Gastroesophageal sphincter (tissue), 3 donors: ENCODE measurements at regions not wholly inside any gene's neighbourhood (a gene's known extent, or its start where the extent isn't known, plus 50 kb on each side); places are given as distances from the start of the nearest gene placed in this dataset.

Experiments
- CTCF ChIP-seq, 4 experiments: fragments of 200-600 bp in 2 of 4; fragments of 450-650 bp in 2 of 4; sonication (generic) in 1 of 4; IDR thresholded peaks; one replicate each; pipeline ENCODE4 v1.5.1; 2017 to 2019; ENCODE audit warnings: antibody characterized with exemption in 4 of 4, mild to moderate bottlenecking in 2 of 4, moderate library complexity in 2 of 4
- EP300 ChIP-seq: sonication (generic); formaldehyde crosslinking; IDR thresholded peaks from one replicate; pipeline ENCODE4 v1.6.1; 2017; ENCODE audit warnings: antibody characterized with exemption, mild to moderate bottlenecking
- POLR2A ChIP-seq, 2 donors: fragments of 450-650 bp; IDR thresholded peaks; one replicate each; pipeline ENCODE4 v1.6.1; 2017; ENCODE audit warnings: antibody characterized with exemption in 2 of 2, mild to moderate bottlenecking in 2 of 2, moderate library complexity in 1 of 2
- POLR2AphosphoS5 ChIP-seq: sonication (generic); formaldehyde crosslinking; IDR thresholded peaks from one replicate; pipeline ENCODE4 v1.6.1; 2017; ENCODE audit warnings: antibody characterized with exemption

DNA sequence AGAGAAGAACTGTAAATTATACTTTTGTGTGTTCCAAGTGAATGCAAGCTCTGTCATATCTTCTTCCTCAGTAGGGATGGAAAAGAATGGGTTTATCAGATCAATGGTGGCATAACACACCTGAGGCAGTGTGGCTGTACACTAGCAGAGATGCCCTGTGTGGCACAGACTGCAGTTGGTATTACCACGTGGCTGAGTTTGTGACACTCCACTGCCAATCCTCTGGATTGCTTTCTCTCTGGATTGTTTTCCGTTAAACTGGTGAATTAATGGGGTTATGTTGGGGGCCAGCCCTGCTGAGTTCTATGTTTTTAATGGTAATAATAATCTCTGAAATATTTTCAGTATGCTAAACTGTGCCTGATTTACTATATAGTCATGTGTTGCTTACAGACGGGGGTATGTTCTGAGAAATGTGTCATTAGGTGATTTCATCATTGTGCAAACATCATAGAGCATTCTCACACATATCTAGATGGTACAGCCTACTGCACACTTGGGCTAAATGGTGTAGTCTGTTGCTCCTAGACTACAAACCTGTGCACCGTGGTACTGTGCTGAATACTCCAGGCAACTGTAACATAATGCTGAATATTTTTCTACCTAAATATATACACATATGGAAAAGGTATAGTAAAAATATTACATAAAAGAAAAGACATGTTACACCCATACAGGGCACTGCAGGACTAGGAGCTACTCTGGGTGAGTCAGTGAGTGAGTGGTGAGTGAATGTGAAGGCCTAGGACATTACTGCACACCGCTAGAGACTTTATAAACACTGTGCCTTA is 84.7 kb upstream of the ST6GAL2 start:
- TF ChIP-seq CTCF (IDR thresholded peaks at IDR 0.05) (no peak), POLR2AphosphoS5 (no peak), POLR2A (IDR thresholded peaks at IDR 0.05) (no peak), EP300 (no peak)
